GM12878 (cell line): ENCODE measurements at regions not wholly inside any gene's neighbourhood (a gene's known extent, or its start where the extent isn't known, plus 50 kb on each side); places are given as distances from the start of the nearest gene placed in this dataset.

ENCODE experiments used
- ATAC-seq: fragments of 200-7000 bp; cut with Tn5 transposase; 3 replicates; pipeline ENCODE4 v1.9.1; 2020; ENCODE audit warnings: mild to moderate bottlenecking, moderate library complexity
- BruUV-seq: library from RNA; stranded (reverse); fragments of 400-500 nt; replicated peaks from 2 replicates; lab custom pipeline; 2021; lab: Mats Ljungman, UMichigan
- CTCF ChIA-PET: fragments of 300-600 bp; sonication (Branson Sonifier 250); formaldehyde crosslinking; extraction: SDS; loops from one replicate; lab custom pipeline; 2021; ENCODE audit warnings: inconsistent platforms; lab: Yijun Ruan, JAX
- POLR2A ChIA-PET: fragments of 350-600 bp; formaldehyde crosslinking; extraction: SDS; loops from one replicate; lab custom pipeline; 2021; ENCODE audit warnings: inconsistent platforms; lab: Charles Lee
- RAD21 ChIA-PET: fragments of 300-600 bp; sonication (Branson Sonifier 250); formaldehyde crosslinking; loops from one replicate; lab custom pipeline; 2023; ENCODE audit warnings: antibody characterized with exemption; ENCODE audit not compliant: unreplicated experiment; lab: Charles Lee
- SMC1A ChIA-PET: fragments of 300-600 bp; sonication (Branson Sonifier 250); formaldehyde crosslinking; loops from one replicate; lab custom pipeline; 2023; ENCODE audit not compliant: unreplicated experiment, uncharacterized antibody; lab: Charles Lee
- DNase-seq: peaks from one replicate; pipeline ENCODE4 v3.0.0-alpha.2; 2011; ENCODE audit warnings: low read depth, low spot score
- FAIRE-seq: peaks from 3 replicates; lab custom pipeline; 2011; peaks lifted over from hg19 to GRCh38; lab: Jason Lieb, UNC
- H2AFZ ChIP-seq: 2 replicates; pipeline ENCODE4 v1.6.0; 2011; ENCODE audit warnings: low read depth, low read length, control low read depth; ENCODE audit not compliant: control insufficient read depth
- H3K27ac ChIP-seq: 2 replicates; pipeline ENCODE4 v1.5.1; 2011; ENCODE audit warnings: control low read depth; ENCODE audit not compliant: control insufficient read depth, insufficient read depth
- H3K27me3 ChIP-seq, 2 experiments: replicated peaks in 1 of 2; 2 replicates each; pipeline versions ENCODE4 v1.6.0 to v1.6.1; 2011; ENCODE audit warnings: low read length in 1 of 2; ENCODE audit not compliant: control insufficient read depth in 2 of 2, insufficient read depth in 2 of 2
- H3K36me3 ChIP-seq, 2 experiments: 2 replicates each; pipeline ENCODE4 v1.5.1; 2011; ENCODE audit warnings: low read length in 1 of 2; ENCODE audit not compliant: control insufficient read depth in 2 of 2, insufficient read depth in 2 of 2
- H3K4me1 ChIP-seq: 2 replicates; pipeline ENCODE4 v1.6.1; 2011; ENCODE audit warnings: mild to moderate bottlenecking, low read length, moderate library complexity, mixed read lengths; ENCODE audit not compliant: control insufficient read depth, insufficient read depth
- H3K4me2 ChIP-seq: 2 replicates; pipeline ENCODE4 v1.6.0; 2011; ENCODE audit warnings: control low read depth; ENCODE audit not compliant: control insufficient read depth, insufficient read depth
- H3K4me3 ChIP-seq: fragments of 200-600 bp; sonication (generic); 2 replicates; pipeline ENCODE4 v1.5.1; 2016
- H3K79me2 ChIP-seq: 2 replicates; pipeline ENCODE4 v1.6.0; 2011; ENCODE audit warnings: low read length; ENCODE audit not compliant: control insufficient read depth, insufficient read depth
- H3K9ac ChIP-seq: 2 replicates; pipeline ENCODE4 v1.8.0; 2011; ENCODE audit warnings: low read length, control low read depth, mixed read lengths; ENCODE audit not compliant: control insufficient read depth, insufficient read depth
- H3K9me3 ChIP-seq: replicated peaks from 3 replicates; pipeline ENCODE4 v1.5.1; 2011; ENCODE audit warnings: mild to moderate bottlenecking, low read length; ENCODE audit not compliant: control insufficient read depth, insufficient read depth
- H4K20me1 ChIP-seq: 2 replicates; pipeline ENCODE4 v1.6.0; 2011; ENCODE audit not compliant: control insufficient read depth, insufficient read depth
- BACH1 ChIP-seq: fragments of 450-650 bp; IDR thresholded peaks from 2 replicates; pipeline ENCODE4 v1.6.1; 2017; ENCODE audit warnings: mild to moderate bottlenecking, borderline replicate concordance
- BRCA1 ChIP-seq: IDR thresholded peaks from 2 replicates; pipeline ENCODE4 v1.6.1; 2011; ENCODE audit warnings: low read depth, low read length, improper control_type of control experiment
- EGR1 ChIP-seq, 2 experiments: IDR thresholded peaks; 1 replicate in 1 of 2; 2 replicates in 1 of 2; pipeline ENCODE4 v1.6.1; 2011 to 2012; ENCODE audit warnings: low read depth in 2 of 2, low read length in 2 of 2, borderline replicate concordance in 1 of 2, mild to moderate bottlenecking in 1 of 2, moderate library complexity in 1 of 2
- KDM1A ChIP-seq: fragments of 200-600 bp; sonication (generic); IDR thresholded peaks from 2 replicates; pipeline ENCODE4 v1.6.1; 2016; ENCODE audit warnings: borderline replicate concordance
- NBN ChIP-seq: fragments of 450-650 bp; IDR thresholded peaks from 2 replicates; pipeline ENCODE4 v1.6.1; 2016
- SUPT20H ChIP-seq: IDR thresholded peaks from 2 replicates; pipeline ENCODE4 v1.6.1; 2011; ENCODE audit warnings: low read depth, mild to moderate bottlenecking, low read length, moderate library complexity, borderline replicate concordance; ENCODE audit not compliant: control insufficient read depth
- TCF7 ChIP-seq: IDR thresholded peaks from 2 replicates; pipeline ENCODE4 v1.6.1; 2014; ENCODE audit warnings: antibody characterized with exemption, borderline replicate concordance
- WRNIP1 ChIP-seq: IDR thresholded peaks from 2 replicates; pipeline ENCODE4 v1.6.1; 2011; ENCODE audit warnings: low read depth, low read length, improper control_type of control experiment, borderline replicate concordance
- ZBED1 ChIP-seq: IDR thresholded peaks from 2 replicates; pipeline ENCODE4 v1.6.1; 2016; ENCODE audit warnings: borderline replicate concordance
- WGBS: methylation state at CpG from one replicate; pipeline ENCODE4 v1.1.6; 2016; ENCODE audit warnings: low lambda C conversion rate; ENCODE audit not compliant: insufficient replicate concordance, insufficient coverage; ENCODE audit errors: missing lambda C conversion rate; 5-methylcytosine and 5-hydroxymethylcytosine counted together
- in situ Hi-C: fragments of 300-500 bp; cut with MboI; formaldehyde crosslinking; loops from 9 replicates; pipeline ENCODE4 v1.14.3; 2018; ENCODE audit warnings: mixed read lengths
- intact Hi-C: fragments of 100-400 bp; cut with micrococcal nuclease; formaldehyde crosslinking; loops from one replicate; pipeline ENCODE4 v1.14.2; 2022; ENCODE audit not compliant: unreplicated experiment
- TF ChIP-seq, protein P1 (sequence below): fragments of 450-650 bp; IDR thresholded peaks from 2 replicates; pipeline ENCODE4 v1.6.1; 2017; ENCODE audit warnings: borderline replicate concordance
- TF ChIP-seq, protein P2 (sequence below), 3 experiments: IDR thresholded peaks in 2 of 3; conservative IDR thresholded peaks in 1 of 3; 2 replicates each; pipeline ENCODE4 v1.5.1; 2011; ENCODE audit warnings: low read depth in 3 of 3, low read length in 3 of 3, mild to moderate bottlenecking in 3 of 3, control low read depth in 2 of 3, moderate library complexity in 2 of 3, inconsistent platforms in 1 of 3, mixed read lengths in 1 of 3; ENCODE audit not compliant: control insufficient read depth in 2 of 3, insufficient read depth in 1 of 3; ENCODE audit errors: extremely low read depth in 1 of 3
- TF ChIP-seq, protein P3 (sequence below): fragments of 450-650 bp; formaldehyde crosslinking; IDR thresholded peaks from 2 replicates; pipeline ENCODE4 v1.4.0; 2022; ENCODE audit warnings: mild to moderate bottlenecking, moderate library complexity

DNA sequence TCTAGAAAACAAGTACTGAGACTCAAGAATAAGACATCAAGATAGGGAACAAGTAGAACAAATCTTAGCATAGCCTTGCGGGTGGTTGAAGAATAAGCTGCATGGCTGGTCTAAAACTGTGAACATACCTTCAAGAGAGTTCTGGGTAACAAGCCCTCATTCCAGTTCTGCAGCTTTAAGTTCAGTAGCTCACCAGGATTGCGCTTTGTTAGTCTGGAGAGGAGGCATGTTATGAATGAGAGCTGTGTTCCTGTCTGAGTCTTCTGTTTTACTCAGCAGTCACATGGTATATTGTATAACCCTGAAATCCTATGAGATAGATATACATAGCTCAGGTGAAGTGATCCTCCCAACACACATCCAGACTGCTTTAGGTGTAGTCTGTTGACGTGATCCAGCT, 406.6 kb upstream of the IRAK1BP1 start:
- DNase-seq (no peak), ATAC-seq (no peak), FAIRE-seq (no peak)
- ChIA-PET RAD21 (no interaction called here), SMC1A (no interaction called here), CTCF (interaction anchor here (1.0 kb wide), 1 partner anchor 75 kb away, joined by 3 read pairs; no protein-coding TSS in a partner anchor), POLR2A (no interaction called here)
- TF ChIP-seq BACH1: no peak
- no peak for TF ChIP-seq ZBED1
- TF ChIP-seq SUPT20H: no peak
- TF ChIP-seq, protein P1, sequence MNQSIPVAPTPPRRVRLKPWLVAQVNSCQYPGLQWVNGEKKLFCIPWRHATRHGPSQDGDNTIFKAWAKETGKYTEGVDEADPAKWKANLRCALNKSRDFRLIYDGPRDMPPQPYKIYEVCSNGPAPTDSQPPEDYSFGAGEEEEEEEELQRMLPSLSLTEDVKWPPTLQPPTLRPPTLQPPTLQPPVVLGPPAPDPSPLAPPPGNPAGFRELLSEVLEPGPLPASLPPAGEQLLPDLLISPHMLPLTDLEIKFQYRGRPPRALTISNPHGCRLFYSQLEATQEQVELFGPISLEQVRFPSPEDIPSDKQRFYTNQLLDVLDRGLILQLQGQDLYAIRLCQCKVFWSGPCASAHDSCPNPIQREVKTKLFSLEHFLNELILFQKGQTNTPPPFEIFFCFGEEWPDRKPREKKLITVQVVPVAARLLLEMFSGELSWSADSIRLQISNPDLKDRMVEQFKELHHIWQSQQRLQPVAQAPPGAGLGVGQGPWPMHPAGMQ: no peak
- TF ChIP-seq BRCA1: no peak
- TF ChIP-seq, protein P2, sequence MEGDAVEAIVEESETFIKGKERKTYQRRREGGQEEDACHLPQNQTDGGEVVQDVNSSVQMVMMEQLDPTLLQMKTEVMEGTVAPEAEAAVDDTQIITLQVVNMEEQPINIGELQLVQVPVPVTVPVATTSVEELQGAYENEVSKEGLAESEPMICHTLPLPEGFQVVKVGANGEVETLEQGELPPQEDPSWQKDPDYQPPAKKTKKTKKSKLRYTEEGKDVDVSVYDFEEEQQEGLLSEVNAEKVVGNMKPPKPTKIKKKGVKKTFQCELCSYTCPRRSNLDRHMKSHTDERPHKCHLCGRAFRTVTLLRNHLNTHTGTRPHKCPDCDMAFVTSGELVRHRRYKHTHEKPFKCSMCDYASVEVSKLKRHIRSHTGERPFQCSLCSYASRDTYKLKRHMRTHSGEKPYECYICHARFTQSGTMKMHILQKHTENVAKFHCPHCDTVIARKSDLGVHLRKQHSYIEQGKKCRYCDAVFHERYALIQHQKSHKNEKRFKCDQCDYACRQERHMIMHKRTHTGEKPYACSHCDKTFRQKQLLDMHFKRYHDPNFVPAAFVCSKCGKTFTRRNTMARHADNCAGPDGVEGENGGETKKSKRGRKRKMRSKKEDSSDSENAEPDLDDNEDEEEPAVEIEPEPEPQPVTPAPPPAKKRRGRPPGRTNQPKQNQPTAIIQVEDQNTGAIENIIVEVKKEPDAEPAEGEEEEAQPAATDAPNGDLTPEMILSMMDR (IDR thresholded peaks at IDR 0.05 in 2 of 3, conservative IDR thresholded peaks at IDR 0.05 in 1 of 3; ENCODE audit: control insufficient read depth in 2 of 3, extremely low read depth in 1 of 3, insufficient read depth in 1 of 3, low read depth in 3 of 3, low read length in 3 of 3): no peak
- no peak for TF ChIP-seq TCF7
- TF ChIP-seq, protein P3, sequence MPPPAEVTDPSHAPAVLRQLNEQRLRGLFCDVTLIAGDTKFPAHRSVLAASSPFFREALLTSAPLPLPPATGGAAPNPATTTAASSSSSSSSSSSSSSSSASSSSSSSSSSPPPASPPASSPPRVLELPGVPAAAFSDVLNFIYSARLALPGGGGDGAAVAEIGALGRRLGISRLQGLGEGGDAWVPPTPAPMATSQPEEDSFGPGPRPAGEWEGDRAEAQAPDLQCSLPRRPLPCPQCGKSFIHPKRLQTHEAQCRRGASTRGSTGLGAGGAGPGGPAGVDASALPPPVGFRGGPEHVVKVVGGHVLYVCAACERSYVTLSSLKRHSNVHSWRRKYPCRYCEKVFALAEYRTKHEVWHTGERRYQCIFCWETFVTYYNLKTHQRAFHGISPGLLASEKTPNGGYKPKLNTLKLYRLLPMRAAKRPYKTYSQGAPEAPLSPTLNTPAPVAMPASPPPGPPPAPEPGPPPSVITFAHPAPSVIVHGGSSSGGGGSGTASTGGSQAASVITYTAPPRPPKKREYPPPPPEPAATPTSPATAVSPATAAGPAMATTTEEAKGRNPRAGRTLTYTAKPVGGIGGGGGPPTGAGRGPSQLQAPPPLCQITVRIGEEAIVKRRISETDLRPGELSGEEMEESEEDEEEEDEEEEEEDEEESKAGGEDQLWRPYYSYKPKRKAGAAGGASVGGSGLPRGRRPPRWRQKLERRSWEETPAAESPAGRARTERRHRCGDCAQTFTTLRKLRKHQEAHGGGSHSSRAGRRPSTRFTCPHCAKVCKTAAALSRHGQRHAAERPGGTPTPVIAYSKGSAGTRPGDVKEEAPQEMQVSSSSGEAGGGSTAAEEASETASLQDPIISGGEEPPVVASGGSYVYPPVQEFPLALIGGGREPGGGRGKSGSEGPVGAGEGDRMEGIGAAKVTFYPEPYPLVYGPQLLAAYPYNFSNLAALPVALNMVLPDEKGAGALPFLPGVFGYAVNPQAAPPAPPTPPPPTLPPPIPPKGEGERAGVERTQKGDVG (CRISPR knock-in tag): no peak
- TF ChIP-seq EGR1 (IDR thresholded peaks at IDR 0.05; ENCODE audit: borderline replicate concordance in 1 of 2, low read depth in 2 of 2, low read length in 2 of 2): no peak
- no peak for TF ChIP-seq WRNIP1
- no peak for TF ChIP-seq NBN
- TF ChIP-seq KDM1A: no peak
- Histone ChIP-seq H3K27ac (no peak overlapping the region), H3K27me3 (no peaks in the 10 kb centered on the region), H4K20me1 (no peaks in the 10 kb centered on the region), H3K9ac (no peak overlapping the region), H3K79me2 (no peaks in the 10 kb centered on the region), H3K4me1 (no peaks in the 10 kb centered on the region), H3K9me3 (no peaks in the 10 kb centered on the region), H2AFZ (no peak overlapping the region), H3K4me3 (no peak overlapping the region), H3K4me2 (no peak overlapping the region), H3K36me3 (no peaks in the 10 kb centered on the region)
- in situ Hi-C loops (no loop called here), intact Hi-C loops (no loop called here)
- BruUV-seq: no TSS peak
- WGBS: 44% methylated on average over 3 of the region's 3 CpGs
